NB4 (cell line): ENCODE measurements at regions not wholly inside any gene's neighbourhood (a gene's known extent, or its start where the extent isn't known, plus 50 kb on each side); places are given as distances from the start of the nearest gene placed in this dataset.
"Not testable (repeated sequence)": the region's sequence is repeated elsewhere in the genome, so short reads cannot be mapped to it uniquely, and the experiment has no call there.

ENCODE experiments used
- DNase-seq: peaks from one replicate; pipeline ENCODE4 v3.0.0; 2010; ENCODE audit warnings: low read depth
- H3K4me3 ChIP-seq: one replicate; pipeline ENCODE4 v1.5.1; 2011; ENCODE audit warnings: mild to moderate bottlenecking, low read depth, low read length, moderate library complexity
- MYC ChIP-seq: IDR thresholded peaks from 2 replicates; pipeline ENCODE4 v1.6.1; 2011; ENCODE audit warnings: low read depth, low read length
- POLR2A ChIP-seq: IDR thresholded peaks from 2 replicates; pipeline ENCODE4 v1.6.1; 2011; ENCODE audit warnings: mild to moderate bottlenecking; ENCODE audit not compliant: insufficient read length; ENCODE audit errors: extremely low read depth
- TF ChIP-seq, protein P1 (sequence below): IDR thresholded peaks from one replicate; pipeline ENCODE4 v1.5.1; 2012; ENCODE audit warnings: low read depth, low read length
- TF ChIP-seq, protein P2 (sequence below): IDR thresholded peaks from 2 replicates; pipeline ENCODE4 v1.6.1; 2011; ENCODE audit warnings: low read depth, low read length

DNA sequence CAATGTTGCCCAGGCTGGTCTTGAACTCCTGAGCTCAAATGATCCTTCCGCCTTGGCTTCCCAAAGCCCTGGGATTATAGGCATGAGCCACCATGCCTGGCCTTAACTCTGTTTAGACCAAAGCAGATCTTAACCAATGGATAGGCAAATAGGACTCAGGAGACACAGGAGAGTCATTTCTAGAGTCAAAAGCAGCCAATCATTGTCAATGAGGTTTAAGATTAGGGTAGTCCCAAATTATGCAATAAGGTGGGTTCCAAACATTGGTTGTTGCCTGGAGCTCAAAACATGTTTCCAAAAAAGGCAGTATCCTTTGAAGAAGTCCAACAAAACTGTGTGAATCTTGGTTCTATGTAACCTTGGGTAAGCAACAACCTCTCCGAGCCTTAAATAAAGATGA, 95.7 kb upstream of the JARID2 start:
- DNase-seq = peak; percentile 27
- TF ChIP-seq POLR2A = no peak
- no peak for TF ChIP-seq MYC
- TF ChIP-seq, protein P1, sequence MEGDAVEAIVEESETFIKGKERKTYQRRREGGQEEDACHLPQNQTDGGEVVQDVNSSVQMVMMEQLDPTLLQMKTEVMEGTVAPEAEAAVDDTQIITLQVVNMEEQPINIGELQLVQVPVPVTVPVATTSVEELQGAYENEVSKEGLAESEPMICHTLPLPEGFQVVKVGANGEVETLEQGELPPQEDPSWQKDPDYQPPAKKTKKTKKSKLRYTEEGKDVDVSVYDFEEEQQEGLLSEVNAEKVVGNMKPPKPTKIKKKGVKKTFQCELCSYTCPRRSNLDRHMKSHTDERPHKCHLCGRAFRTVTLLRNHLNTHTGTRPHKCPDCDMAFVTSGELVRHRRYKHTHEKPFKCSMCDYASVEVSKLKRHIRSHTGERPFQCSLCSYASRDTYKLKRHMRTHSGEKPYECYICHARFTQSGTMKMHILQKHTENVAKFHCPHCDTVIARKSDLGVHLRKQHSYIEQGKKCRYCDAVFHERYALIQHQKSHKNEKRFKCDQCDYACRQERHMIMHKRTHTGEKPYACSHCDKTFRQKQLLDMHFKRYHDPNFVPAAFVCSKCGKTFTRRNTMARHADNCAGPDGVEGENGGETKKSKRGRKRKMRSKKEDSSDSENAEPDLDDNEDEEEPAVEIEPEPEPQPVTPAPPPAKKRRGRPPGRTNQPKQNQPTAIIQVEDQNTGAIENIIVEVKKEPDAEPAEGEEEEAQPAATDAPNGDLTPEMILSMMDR = no peak
- TF ChIP-seq, protein P2, sequence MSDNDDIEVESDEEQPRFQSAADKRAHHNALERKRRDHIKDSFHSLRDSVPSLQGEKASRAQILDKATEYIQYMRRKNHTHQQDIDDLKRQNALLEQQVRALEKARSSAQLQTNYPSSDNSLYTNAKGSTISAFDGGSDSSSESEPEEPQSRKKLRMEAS = no peak
- H3K4me3 ChIP-seq = no peak overlapping the region

DNA sequence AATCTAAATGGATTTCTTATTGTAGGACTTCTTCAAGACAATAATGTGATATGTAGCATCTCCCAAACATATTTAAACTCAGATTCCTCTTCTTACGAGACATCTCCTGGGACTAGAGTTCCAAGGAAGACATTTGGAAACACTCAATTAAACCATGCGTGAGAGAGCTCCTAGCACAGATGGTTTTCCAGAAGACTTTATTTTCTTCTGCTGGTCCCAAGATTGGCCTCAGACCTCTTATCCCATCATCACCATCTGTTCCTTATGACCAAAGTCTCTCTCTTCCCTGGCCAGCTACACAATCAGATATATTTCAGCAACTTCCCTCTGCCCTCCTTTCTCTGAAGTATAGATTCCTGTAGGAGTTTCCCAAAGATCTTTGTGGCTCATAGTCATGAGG, 93.2 kb upstream of the JARID2 start:
- DNase-seq = no peak
- H3K4me3 ChIP-seq = no peak overlapping the region
- TF ChIP-seq, protein P1 = no peak
- no peak for TF ChIP-seq MYC
- TF ChIP-seq, protein P2 = no peak

DNA sequence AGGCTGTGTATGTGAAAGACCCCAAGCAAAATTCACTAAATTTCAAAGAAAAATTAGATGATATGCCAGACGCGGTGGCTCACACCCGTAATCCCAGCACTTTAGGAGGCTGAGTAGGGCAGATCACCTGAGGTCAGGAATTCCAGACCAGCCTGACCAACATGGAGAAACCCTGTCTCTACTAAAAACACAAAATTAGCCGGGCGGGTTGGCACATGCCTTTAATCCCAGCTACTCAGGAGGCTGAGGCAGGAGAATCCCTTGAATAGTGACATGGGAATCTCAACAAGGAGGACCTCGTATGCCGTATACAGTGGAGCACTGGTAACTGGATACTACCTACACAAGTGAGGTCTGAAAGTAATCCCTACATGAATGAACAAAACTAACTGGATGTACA, 92.7 kb upstream of the JARID2 start:
- H3K4me3 ChIP-seq = no peak overlapping the region
- TF ChIP-seq, protein P1 = no peak
- no peak for DNase-seq

DNA sequence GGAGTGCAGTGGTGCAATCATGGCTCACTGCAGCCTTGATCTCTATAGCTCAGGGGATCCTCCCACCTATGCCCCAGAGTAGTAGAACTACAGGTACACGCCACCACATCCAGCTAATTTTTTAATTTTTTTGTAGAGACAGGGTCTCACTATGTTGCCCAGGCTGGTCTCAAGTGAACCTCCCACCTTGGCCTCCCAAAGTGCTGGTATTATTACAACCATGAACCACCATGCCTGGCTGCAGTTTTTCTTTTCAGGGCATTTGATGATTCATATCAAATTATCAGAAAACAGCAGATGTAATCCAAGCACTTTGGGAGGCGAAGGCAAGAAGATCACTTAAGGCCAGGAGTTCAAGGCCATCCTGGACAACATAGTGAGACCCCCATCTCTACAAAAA, 88.4 kb upstream of the JARID2 start:
- H3K4me3 ChIP-seq = no peak overlapping the region
- TF ChIP-seq MYC (no peak), POLR2A (no peak)
- TF ChIP-seq, protein P1 = no peak
- TF ChIP-seq, protein P2 = no peak
- DNase-seq = no peak

DNA sequence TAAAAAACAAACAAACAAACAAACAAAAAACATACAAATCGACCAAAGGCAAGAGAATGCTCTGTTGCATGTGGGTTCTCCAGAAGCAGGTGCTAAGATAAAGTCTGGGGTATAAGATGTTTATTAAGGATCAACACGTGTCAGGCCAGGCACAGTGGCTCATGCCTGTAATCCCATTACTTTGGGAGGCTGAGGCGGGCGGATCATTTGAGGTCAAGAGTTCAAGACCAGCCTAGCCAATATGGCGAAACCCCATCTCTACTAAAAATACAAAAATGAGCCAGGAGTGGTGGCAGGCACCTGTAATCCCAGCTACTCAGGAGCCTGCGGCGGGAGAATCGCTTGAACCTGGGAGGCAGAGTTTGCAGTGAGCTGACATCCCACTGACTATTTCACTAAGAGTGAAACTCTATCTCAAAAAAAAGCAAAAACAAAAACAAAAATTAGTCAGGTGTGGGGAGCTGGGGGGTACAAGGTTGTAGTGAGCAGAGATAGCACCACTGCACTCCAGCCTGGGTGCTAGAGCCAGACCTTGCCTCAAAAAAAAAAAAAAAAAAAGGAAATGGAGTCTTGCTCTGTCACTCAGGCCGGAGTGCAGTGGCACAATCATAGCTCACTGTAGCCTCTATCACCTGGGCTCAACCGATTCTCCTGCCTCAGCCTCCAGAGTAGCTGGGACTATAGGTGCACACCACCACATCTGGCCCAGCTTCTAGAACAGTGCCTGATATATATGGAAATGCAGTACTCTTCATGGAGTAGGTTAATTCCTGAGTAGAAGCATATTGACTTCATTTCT, 86.8 kb upstream of the JARID2 start:
- TF ChIP-seq POLR2A (no peak), MYC (no peak)
- TF ChIP-seq, protein P2 = no peak
- TF ChIP-seq, protein P1 = no peak
- DNase-seq = no peak
- H3K4me3 ChIP-seq = no peak overlapping the region

DNA sequence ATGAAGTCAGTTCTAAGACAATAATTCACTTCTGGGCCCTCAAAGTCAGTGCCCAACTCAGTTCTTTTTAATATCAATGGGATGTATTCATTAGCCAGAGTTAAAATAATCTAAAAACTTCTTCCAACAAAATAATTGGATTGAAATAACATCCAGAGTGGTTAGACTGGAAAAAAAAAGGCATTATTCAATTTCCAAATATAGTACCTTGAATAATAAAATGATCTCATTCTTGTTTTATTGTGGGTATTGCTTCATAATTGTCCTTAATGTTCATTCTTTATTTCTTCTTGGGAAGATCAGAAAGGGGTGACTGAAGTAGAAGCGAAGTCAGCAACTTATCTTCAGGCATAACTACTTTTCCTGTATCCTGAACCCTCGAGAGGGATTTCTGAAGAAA, 85.1 kb upstream of the JARID2 start:
- TF ChIP-seq, protein P2 = no peak
- TF ChIP-seq POLR2A = no peak
- no peak for TF ChIP-seq MYC
- TF ChIP-seq, protein P1 = no peak
- DNase-seq = no peak
- H3K4me3 ChIP-seq = no peak overlapping the region

DNA sequence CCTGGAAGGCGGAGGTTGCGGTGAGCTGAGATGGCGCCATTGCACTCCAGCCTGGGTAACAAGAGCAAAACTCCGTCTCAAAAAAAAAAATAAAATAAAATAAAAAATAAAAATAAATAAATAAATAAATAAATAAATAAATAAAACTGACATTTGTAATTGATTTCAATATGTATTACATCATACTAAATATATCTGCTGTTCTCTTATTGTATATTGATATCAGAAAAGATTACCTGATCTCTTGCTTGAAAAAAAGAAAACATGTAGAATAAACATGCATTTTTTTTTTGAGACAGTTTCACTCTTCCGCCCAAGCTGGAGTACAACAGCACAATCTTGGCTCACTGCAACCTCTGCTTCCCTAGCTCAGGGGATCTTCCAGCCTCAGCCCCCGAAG, 81.0 kb upstream of the JARID2 start:
- not testable (repeated sequence) for DNase-seq, H3K4me3 ChIP-seq
